BLaER1 treated with 17β-estradiol and CSF1 and Interleukin-3, amounts not matched to agents 10 nM and 100 nM (cell line): ENCODE measurements at regions not wholly inside any gene's neighbourhood (a gene's known extent, or its start where the extent isn't known, plus 50 kb on each side); places are given as distances from the start of the nearest gene placed in this dataset.

Experiments
- H3K27ac ChIP-seq, 11 experiments: shearing (Covaris generic); formaldehyde crosslinking; 2 replicates each; pipeline ENCODE4 v1.8.1; 2022
- H3K27me3 ChIP-seq, 11 experiments: shearing (Covaris generic); formaldehyde crosslinking; 2 replicates each; pipeline ENCODE4 v1.8.1; 2022
- H3K36me3 ChIP-seq, 11 experiments: shearing (Covaris generic); formaldehyde crosslinking; 2 replicates each; pipeline ENCODE4 v1.8.1; 2022
- H3K4me1 ChIP-seq, 10 experiments: shearing (Covaris generic); formaldehyde crosslinking; 2 replicates each; pipeline ENCODE4 v1.8.1; 2022
- H3K4me2 ChIP-seq, 11 experiments: shearing (Covaris generic); formaldehyde crosslinking; 2 replicates each; pipeline ENCODE4 v1.8.1; 2022
- H3K4me3 ChIP-seq, 10 experiments: shearing (Covaris generic); formaldehyde crosslinking; 2 replicates each; pipeline ENCODE4 v1.8.1; 2022
- H3K9ac ChIP-seq, 11 experiments: shearing (Covaris generic); formaldehyde crosslinking; 2 replicates each; pipeline ENCODE4 v1.8.1; 2022
- H3K9me3 ChIP-seq, 11 experiments: shearing (Covaris generic); formaldehyde crosslinking; replicated peaks in 1 of 11; 2 replicates each; pipeline ENCODE4 v1.8.1; 2022
- H4K20me1 ChIP-seq, 11 experiments: shearing (Covaris generic); formaldehyde crosslinking; 2 replicates each; pipeline ENCODE4 v1.8.1; 2022
- Cebpa-rat ChIP-seq, 11 experiments: shearing (Covaris generic); IDR thresholded peaks; 2 replicates each; pipeline ENCODE4 v1.8.1; 2022

DNA sequence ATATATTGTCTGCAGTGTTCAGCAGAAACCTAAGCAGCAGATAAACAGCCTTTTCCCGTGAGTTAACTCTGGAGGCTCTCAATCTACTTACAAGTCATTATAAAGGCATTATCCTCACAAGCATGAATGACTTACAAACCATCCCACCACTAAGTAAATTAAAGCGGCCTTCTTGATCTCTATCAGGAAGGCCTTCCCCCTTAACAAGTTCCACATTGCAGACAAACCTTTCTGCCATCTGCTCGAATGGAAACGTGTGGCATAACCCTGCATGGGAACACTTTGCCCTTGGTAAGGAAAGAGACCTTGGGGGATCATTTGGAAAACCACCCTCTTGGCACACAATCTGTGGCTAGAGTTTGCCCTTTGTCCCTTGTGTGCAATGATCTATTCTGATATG is 199.5 kb downstream of the OSR1 start:
- no peak for TF ChIP-seq Cebpa-rat (IDR thresholded peaks at IDR 0.05)
- no peak overlapping the region for H3K27ac ChIP-seq
- no peaks in the 10 kb centered on the region for H3K36me3 ChIP-seq
- no peak overlapping the region for H3K4me3 ChIP-seq
- H3K4me2 ChIP-seq = no peak overlapping the region
- no peaks in the 10 kb centered on the region for H3K27me3 ChIP-seq
- no peaks in the 10 kb centered on the region for H4K20me1 ChIP-seq
- H3K9ac ChIP-seq = no peak overlapping the region
- H3K9me3 ChIP-seq = peaks cover 0 to 12% (median 0%) of the 10 kb centered on the region in 11 experiments; a peak in 7 of 22 replicates
- no peaks in the 10 kb centered on the region for H3K4me1 ChIP-seq

DNA sequence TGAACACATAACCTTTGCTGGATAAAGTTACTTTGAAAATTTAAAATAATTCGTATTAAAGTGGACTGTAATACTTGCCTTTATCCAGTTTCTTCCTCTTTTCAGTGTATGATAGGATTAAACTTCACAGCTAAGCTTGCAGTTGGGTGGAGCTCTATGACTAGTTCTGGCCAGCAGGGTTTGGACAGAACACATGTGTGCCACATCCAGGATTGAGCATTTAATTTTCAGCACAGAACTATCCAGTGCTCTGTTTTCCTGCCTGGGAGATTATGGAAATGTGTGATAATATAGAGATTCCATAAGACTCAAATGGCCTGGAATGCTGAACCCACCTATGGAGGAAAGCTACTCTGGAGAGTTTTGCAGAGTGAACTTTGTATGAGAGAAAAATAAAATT is 200.2 kb downstream of the OSR1 start:
- no peaks in the 10 kb centered on the region for H3K4me1 ChIP-seq
- H3K27ac ChIP-seq = no peak overlapping the region
- H4K20me1 ChIP-seq = no peaks in the 10 kb centered on the region
- H3K9ac ChIP-seq = no peak overlapping the region
- H3K4me2 ChIP-seq = no peak overlapping the region
- peaks cover 0 to 12% (median 0%) of the 10 kb centered on the region in 11 experiments; a peak in 6 of 22 replicates for H3K9me3 ChIP-seq
- H3K4me3 ChIP-seq = no peak overlapping the region
- no peaks in the 10 kb centered on the region for H3K27me3 ChIP-seq
- no peaks in the 10 kb centered on the region for H3K36me3 ChIP-seq
- TF ChIP-seq Cebpa-rat (IDR thresholded peaks at IDR 0.05) = no peak

DNA sequence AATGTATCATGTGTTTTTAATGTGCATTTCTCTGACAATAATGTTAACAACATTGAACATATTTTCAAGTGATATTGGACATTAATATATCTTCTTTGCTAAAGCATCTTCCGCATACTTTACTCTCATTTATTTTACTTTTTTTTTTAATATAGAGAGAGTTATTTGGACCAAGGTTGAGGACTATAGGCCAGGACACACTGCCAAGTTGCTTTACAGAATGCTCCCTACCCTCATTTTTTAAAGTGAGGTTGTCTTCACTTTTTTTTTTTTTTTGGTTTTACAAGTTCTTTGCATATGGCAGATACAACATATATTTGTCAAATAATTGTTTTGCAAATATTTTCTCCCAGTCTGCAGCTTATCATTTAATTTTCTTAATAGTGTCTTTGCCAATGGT is 201.8 kb downstream of the OSR1 start:
- H3K27ac ChIP-seq = no peak overlapping the region
- no peak for TF ChIP-seq Cebpa-rat (IDR thresholded peaks at IDR 0.05)
- peaks cover 0 to 13% (median 3%) of the 10 kb centered on the region in 11 experiments; a peak in 14 of 22 replicates for H3K9me3 ChIP-seq
- H3K36me3 ChIP-seq = no peaks in the 10 kb centered on the region
- no peak overlapping the region for H3K9ac ChIP-seq
- H3K4me3 ChIP-seq = no peak overlapping the region
- H3K4me1 ChIP-seq = no peaks in the 10 kb centered on the region
- no peaks in the 10 kb centered on the region for H3K27me3 ChIP-seq
- no peaks in the 10 kb centered on the region for H4K20me1 ChIP-seq
- no peak overlapping the region for H3K4me2 ChIP-seq

DNA sequence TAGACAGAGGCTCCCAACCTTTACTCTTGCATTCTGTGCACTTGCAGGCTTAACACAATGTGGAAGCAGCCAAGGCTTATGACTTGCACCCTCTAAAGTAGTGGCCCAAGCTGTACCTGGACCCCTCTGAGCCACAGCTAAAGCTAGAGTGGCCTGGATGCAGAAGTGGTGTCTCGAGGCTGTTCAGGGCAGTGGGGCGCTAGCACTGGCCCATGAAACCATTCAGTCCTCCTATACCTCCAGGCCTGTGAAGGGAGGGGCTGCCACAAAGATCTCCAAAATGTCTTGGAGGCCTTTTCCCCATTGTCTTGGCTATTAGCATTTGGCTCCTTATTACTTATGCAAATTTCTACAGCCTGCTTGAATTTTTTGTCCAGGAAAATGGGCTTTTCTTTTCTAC is 207.7 kb downstream of the OSR1 start:
- Histone ChIP-seq H3K27me3 (no peaks in the 10 kb centered on the region), H3K4me1 (no peaks in the 10 kb centered on the region), H4K20me1 (no peaks in the 10 kb centered on the region), H3K36me3 (no peaks in the 10 kb centered on the region), H3K27ac (no peak overlapping the region), H3K4me2 (no peak overlapping the region), H3K9ac (no peak overlapping the region), H3K4me3 (no peak overlapping the region), H3K9me3 (peaks cover 21 to 27% (median 26%) of the 10 kb centered on the region in 11 experiments)
- no peak for TF ChIP-seq Cebpa-rat (IDR thresholded peaks at IDR 0.05)

DNA sequence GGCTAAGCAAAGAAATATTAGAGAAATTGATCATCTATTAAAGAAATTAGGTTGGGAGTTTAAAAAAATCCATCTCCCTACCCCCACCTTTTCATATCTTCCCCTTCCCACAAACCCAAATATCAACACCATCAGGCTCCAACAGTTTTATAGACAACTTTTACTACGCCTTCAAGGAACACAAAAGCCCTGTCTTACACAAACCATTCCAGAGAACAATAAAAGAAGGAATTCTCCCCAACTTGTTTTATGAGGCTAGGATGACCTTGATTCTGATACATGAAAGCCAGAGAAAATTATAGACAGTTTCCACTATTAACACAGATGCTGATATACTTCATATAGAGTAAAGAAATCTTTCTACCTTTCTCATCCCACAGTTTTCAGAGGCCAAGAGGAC is 211.6 kb downstream of the OSR1 start:
- Histone ChIP-seq H3K27me3 (no peaks in the 10 kb centered on the region), H3K4me2 (no peak overlapping the region), H4K20me1 (no peaks in the 10 kb centered on the region), H3K4me1 (no peaks in the 10 kb centered on the region), H3K36me3 (no peaks in the 10 kb centered on the region), H3K9me3 (peaks cover 21 to 26% (median 25%) of the 10 kb centered on the region in 11 experiments), H3K27ac (no peak overlapping the region), H3K4me3 (no peak overlapping the region), H3K9ac (no peak overlapping the region)
- TF ChIP-seq Cebpa-rat (IDR thresholded peaks at IDR 0.05) = no peak

DNA sequence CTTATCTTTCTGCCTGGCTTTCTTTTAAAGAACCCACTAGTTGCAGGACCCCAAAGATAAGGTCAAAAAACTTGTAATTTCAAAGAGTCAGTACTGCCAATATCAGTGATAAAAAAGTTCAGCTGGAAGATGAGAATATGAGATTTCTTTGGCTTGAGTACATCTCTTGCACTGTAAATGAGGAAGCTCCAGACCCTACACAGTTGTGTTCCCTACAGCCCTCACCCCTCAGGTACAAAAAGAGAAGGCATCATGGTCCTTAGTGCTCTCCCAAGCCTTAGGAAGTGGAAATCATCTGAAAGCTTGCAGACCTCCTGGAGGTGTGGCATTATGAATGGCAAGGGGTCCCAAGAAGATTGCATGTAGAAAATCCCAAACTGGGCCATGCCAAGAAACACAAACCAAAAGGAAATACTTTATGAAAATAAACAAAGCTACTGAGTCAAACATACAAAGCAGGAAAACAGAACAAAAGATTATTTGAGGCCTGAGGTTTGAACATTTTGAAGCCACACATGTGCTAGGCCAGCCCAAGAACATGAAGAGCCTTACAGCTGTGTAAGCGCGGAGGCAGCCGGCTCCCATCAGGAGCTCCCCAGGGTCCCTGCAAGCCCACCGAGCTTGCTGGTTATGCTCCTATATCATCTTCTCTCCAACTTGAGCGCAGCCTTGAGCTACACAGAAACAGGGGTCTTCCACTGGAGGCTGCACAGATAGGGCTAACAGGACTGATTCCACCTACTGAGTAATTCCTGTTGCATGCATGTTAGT is 217.0 kb downstream of the OSR1 start:
- H3K36me3 ChIP-seq = no peaks in the 10 kb centered on the region
- no peak overlapping the region for H3K27ac ChIP-seq
- H3K4me2 ChIP-seq = no peak overlapping the region
- H4K20me1 ChIP-seq = no peaks in the 10 kb centered on the region
- no peak overlapping the region for H3K4me3 ChIP-seq
- H3K9ac ChIP-seq = no peak overlapping the region
- no peaks in the 10 kb centered on the region for H3K4me1 ChIP-seq
- H3K27me3 ChIP-seq = peaks cover 0 to 6% (median 0%) of the 10 kb centered on the region in 11 experiments; a peak in 1 of 22 replicates
- no peaks in the 10 kb centered on the region for H3K9me3 ChIP-seq
- TF ChIP-seq Cebpa-rat (IDR thresholded peaks at IDR 0.05) = no peak

DNA sequence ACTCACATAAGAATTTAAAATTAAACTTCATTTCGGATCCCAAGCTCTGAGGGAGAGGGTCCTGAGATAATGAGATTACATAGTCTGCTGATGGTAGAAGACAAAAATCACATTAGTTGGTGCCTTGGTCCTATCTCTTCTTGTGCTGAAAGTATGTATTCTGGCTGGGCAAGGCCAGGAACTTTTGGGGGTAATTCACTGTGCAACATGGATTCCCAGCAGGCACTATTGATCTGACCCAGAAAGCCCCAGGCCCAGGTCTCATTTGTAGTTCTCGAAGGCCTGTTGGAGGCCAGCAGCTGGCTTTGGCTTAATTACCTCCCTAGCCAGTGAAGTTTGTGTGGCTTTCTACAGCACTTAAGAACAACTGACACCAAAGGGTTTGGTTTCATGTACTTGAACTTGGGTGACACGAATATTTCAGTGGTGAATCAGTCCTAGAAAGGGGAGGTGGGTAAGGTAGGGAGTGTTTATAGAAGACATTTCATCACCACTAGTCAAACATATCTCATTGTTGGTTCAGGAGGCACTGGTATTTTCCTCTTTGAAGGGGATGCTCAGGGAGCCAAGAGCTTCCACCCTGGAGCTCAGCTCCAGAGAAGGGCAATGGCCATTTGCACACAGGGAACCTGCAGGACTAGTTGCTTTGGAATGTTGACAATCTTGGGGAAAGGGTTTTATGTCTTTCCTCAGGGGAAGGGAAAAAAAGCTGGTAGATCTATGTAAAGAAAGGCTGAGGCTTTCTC is 217.8 kb downstream of the OSR1 start:
- Histone ChIP-seq H3K4me2 (no peak overlapping the region), H3K27me3 (peaks cover 0 to 6% (median 0%) of the 10 kb centered on the region in 11 experiments; a peak in 1 of 22 replicates), H3K27ac (no peak overlapping the region), H3K4me3 (no peak overlapping the region), H3K36me3 (no peaks in the 10 kb centered on the region), H4K20me1 (no peaks in the 10 kb centered on the region), H3K9me3 (no peaks in the 10 kb centered on the region), H3K9ac (no peak overlapping the region), H3K4me1 (no peaks in the 10 kb centered on the region)
- TF ChIP-seq Cebpa-rat (IDR thresholded peaks at IDR 0.05) = no peak

DNA sequence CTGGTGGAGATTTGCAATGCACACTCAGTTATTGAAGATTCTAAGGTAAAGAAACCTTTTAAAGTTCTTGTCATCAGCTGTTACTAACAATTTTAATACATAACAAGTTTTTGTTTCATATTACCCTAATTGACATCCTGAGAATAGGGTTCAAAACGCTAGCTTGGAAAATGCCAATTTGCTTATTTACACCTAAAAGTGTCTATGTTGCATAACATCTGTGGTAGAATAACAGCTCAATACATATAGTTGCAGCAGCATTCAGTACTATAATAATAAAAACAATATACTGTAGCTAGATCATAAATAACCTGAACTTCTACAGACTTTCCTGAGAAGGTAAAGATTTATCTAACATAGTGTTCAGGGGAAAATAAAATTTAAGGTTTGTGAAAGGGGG is 219.0 kb downstream of the OSR1 start:
- Histone ChIP-seq H3K27me3 (peaks cover 0 to 6% (median 0%) of the 10 kb centered on the region in 11 experiments; a peak in 1 of 22 replicates), H3K9ac (no peak overlapping the region)

DNA sequence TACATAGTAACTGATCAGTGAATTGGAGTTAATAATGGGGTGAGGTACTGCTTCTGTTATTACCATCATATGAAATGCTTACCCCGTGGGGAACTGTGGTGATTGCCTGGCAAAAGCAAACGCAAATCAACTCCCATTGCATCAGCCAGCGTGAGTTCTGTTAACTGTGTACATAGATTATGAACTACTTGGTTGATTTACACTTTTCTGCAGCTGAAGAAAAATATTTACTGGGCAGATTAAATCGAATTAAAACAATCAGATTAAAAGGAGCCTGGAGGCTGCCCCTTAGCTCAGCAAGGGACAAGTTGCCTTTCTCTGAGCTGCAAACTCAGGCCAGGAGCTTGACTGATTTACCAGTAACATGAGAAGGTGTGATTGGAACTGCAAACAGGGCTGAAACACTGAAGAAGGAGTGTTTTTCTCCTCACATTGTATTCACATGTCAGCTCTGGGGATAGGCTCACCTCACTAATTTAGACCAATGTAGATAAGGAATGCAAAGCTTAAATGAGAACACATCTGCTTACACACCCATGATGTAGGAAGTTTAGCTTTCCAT is 220.1 kb downstream of the OSR1 start:
- Histone ChIP-seq H3K4me1 (no peaks in the 10 kb centered on the region), H3K9me3 (0 out of 22 replicates have a peak, but pooled peaks cover 0 to 3% (median 0%) of the 10 kb centered on the region in 11 experiments), H3K9ac (no peak overlapping the region), H3K27me3 (peaks cover 0 to 6% (median 0%) of the 10 kb centered on the region in 11 experiments; a peak in 1 of 22 replicates), H3K4me2 (no peak overlapping the region), H4K20me1 (no peaks in the 10 kb centered on the region), H3K4me3 (no peak overlapping the region), H3K27ac (no peak overlapping the region), H3K36me3 (no peaks in the 10 kb centered on the region)
- TF ChIP-seq Cebpa-rat (IDR thresholded peaks at IDR 0.05) = no peak

More for the DNA sequence above, 219.0 kb downstream of the OSR1 start:
- TF ChIP-seq Cebpa-rat (IDR thresholded peaks at IDR 0.05) = no peak
- Histone ChIP-seq H3K4me1 (no peaks in the 10 kb centered on the region), H3K9me3 (0 out of 22 replicates have a peak, but pooled peaks cover 0 to 3% (median 0%) of the 10 kb centered on the region in 11 experiments), H4K20me1 (no peaks in the 10 kb centered on the region), H3K4me2 (no peak overlapping the region), H3K4me3 (no peak overlapping the region), H3K36me3 (no peaks in the 10 kb centered on the region), H3K27ac (no peak overlapping the region)
